ENCODE measurements at regions not wholly inside any gene's neighbourhood (a gene's known extent, or its start where the extent isn't known, plus 50 kb on each side); places are given as distances from the start of the nearest gene placed in this dataset.

GRCh38 chr20:11734431-11734830 lies 183.3 kb upstream of the BTBD3 start:
- DNase-seq (no peak), ATAC-seq (replicated peaks in 1 of 2) (no peak)
- no peaks in the 10 kb centered on the region for H3K4me1 Mint-ChIP-seq (ENCODE audit: low read depth)
- H3K36me3 Mint-ChIP-seq (ENCODE audit: insufficient read depth in 2 of 2) = peaks cover 0 to 3% of the 10 kb centered on the region in 2 donors
- H3K4me3 Mint-ChIP-seq = no peak overlapping the region
- peaks cover 6 to 14% of the 10 kb centered on the region in 2 donors for H3K9me3 Mint-ChIP-seq
- no peak overlapping the region for H3K27ac Mint-ChIP-seq
- no peaks in the 10 kb centered on the region for H3K27me3 Mint-ChIP-seq (ENCODE audit: low read depth)

GRCh38 chr20:11738852-11739251 lies 178.8 kb upstream of the BTBD3 start:
- Mint-ChIP-seq H3K36me3 (ENCODE audit: insufficient read depth in 2 of 2) (peaks cover 0 to 2% of the 10 kb centered on the region in 2 donors), H3K27me3 (ENCODE audit: low read depth) (no peaks in the 10 kb centered on the region), H3K4me1 (ENCODE audit: low read depth) (no peaks in the 10 kb centered on the region), H3K27ac (no peak overlapping the region), H3K9me3 (peaks cover 2 to 6% of the 10 kb centered on the region in 2 donors), H3K4me3 (no peak overlapping the region)
- DNase-seq (no peak), ATAC-seq (replicated peaks in 1 of 2) (no peak)

- DNase-seq (no peak), ATAC-seq (replicated peaks in 1 of 2) (no peak)
- no peaks in the 10 kb centered on the region for H3K27me3 Mint-ChIP-seq (ENCODE audit: low read depth)
- no peak overlapping the region for H3K27ac Mint-ChIP-seq
- H3K4me1 Mint-ChIP-seq (ENCODE audit: low read depth) = no peaks in the 10 kb centered on the region
- peaks cover 1 to 2% of the 10 kb centered on the region in 2 donors for H3K9me3 Mint-ChIP-seq
- peaks cover 0 to 2% of the 10 kb centered on the region in 2 donors for H3K36me3 Mint-ChIP-seq (ENCODE audit: insufficient read depth in 2 of 2)
- H3K4me3 Mint-ChIP-seq = no peak overlapping the region
These were observed 176.7 kb upstream of the BTBD3 start for GRCh38 chr20:11740975-11741374.

- Mint-ChIP-seq H3K4me3 (no peak overlapping the region), H3K9me3 (peaks cover 2 to 6% of the 10 kb centered on the region in 2 donors), H3K36me3 (ENCODE audit: insufficient read depth in 2 of 2) (peaks cover 0 to 3% of the 10 kb centered on the region in 2 donors), H3K27ac (no peak overlapping the region), H3K27me3 (ENCODE audit: low read depth) (no peaks in the 10 kb centered on the region), H3K4me1 (ENCODE audit: low read depth) (no peaks in the 10 kb centered on the region)
- no peak for ATAC-seq (replicated peaks in 1 of 2)
- DNase-seq = no peak
These were observed 172.5 kb upstream of the BTBD3 start for GRCh38 chr20:11745145-11745544.

- ATAC-seq (replicated peaks in 1 of 2) (no peak), DNase-seq (no peak)
- Mint-ChIP-seq H3K36me3 (ENCODE audit: insufficient read depth in 2 of 2) (peaks cover 0 to 2% of the 10 kb centered on the region in 2 donors), H3K27ac (no peak overlapping the region), H3K4me3 (no peak overlapping the region), H3K27me3 (ENCODE audit: low read depth) (no peaks in the 10 kb centered on the region), H3K9me3 (peaks cover 4 to 7% of the 10 kb centered on the region in 2 donors), H3K4me1 (ENCODE audit: low read depth) (no peaks in the 10 kb centered on the region)
These were observed 169.3 kb upstream of the BTBD3 start for GRCh38 chr20:11748436-11748835.

GRCh38 chr20:11752336-11752735 lies 165.4 kb upstream of the BTBD3 start:
- Mint-ChIP-seq H3K36me3 (ENCODE audit: insufficient read depth in 2 of 2) (peaks cover 0 to 2% of the 10 kb centered on the region in 2 donors), H3K9me3 (peaks cover 4 to 7% of the 10 kb centered on the region in 2 donors), H3K27ac (no peak overlapping the region), H3K4me3 (no peak overlapping the region), H3K27me3 (ENCODE audit: low read depth) (no peaks in the 10 kb centered on the region), H3K4me1 (ENCODE audit: low read depth) (no peaks in the 10 kb centered on the region)
- no peak for ATAC-seq (replicated peaks in 1 of 2)
- DNase-seq = no peak

- no peak for ATAC-seq (replicated peaks in 1 of 2)
- Mint-ChIP-seq H3K27ac (no peak overlapping the region), H3K4me1 (ENCODE audit: low read depth) (no peaks in the 10 kb centered on the region), H3K9me3 (peaks cover 7 to 8% of the 10 kb centered on the region in 2 donors), H3K36me3 (ENCODE audit: insufficient read depth in 2 of 2) (peaks cover 0 to 2% of the 10 kb centered on the region in 2 donors), H3K4me3 (no peak overlapping the region), H3K27me3 (ENCODE audit: low read depth) (no peaks in the 10 kb centered on the region)
- DNase-seq = no peak
These were observed 164.5 kb upstream of the BTBD3 start for GRCh38 chr20:11753155-11753554.

GRCh38 chr20:11754451-11754850 lies 163.2 kb upstream of the BTBD3 start:
- Mint-ChIP-seq H3K4me1 (ENCODE audit: low read depth) (no peaks in the 10 kb centered on the region), H3K9me3 (peaks cover 6 to 10% of the 10 kb centered on the region in 2 donors), H3K4me3 (no peak overlapping the region), H3K27me3 (ENCODE audit: low read depth) (no peaks in the 10 kb centered on the region), H3K36me3 (ENCODE audit: insufficient read depth in 2 of 2) (no peaks in the 10 kb centered on the region), H3K27ac (no peak overlapping the region)
- DNase-seq = no peak
- ATAC-seq (replicated peaks in 1 of 2) = no peak

- H3K27ac Mint-ChIP-seq = no peak overlapping the region
- no peak overlapping the region for H3K4me3 Mint-ChIP-seq
- no peaks in the 10 kb centered on the region for H3K36me3 Mint-ChIP-seq (ENCODE audit: insufficient read depth in 2 of 2)
- no peak for DNase-seq
- H3K27me3 Mint-ChIP-seq (ENCODE audit: low read depth) = no peaks in the 10 kb centered on the region
- H3K9me3 Mint-ChIP-seq = peaks cover 6 to 10% of the 10 kb centered on the region in 2 donors
- H3K4me1 Mint-ChIP-seq (ENCODE audit: low read depth) = no peaks in the 10 kb centered on the region
- no peak for ATAC-seq (replicated peaks in 1 of 2)
These were observed 162.4 kb upstream of the BTBD3 start for GRCh38 chr20:11755071-11755841.

GRCh38 chr20:11761497-11761896 lies 156.2 kb upstream of the BTBD3 start:
- Mint-ChIP-seq H3K9me3 (peaks cover 4 to 11% of the 10 kb centered on the region in 2 donors), H3K36me3 (ENCODE audit: insufficient read depth in 2 of 2) (no peaks in the 10 kb centered on the region), H3K4me1 (ENCODE audit: low read depth) (no peaks in the 10 kb centered on the region), H3K4me3 (no peak overlapping the region), H3K27ac (no peak overlapping the region), H3K27me3 (ENCODE audit: low read depth) (no peaks in the 10 kb centered on the region)
- ATAC-seq (replicated peaks in 1 of 2) (no peak), DNase-seq (no peak)

GRCh38 chr20:11766961-11767360 lies 150.7 kb upstream of the BTBD3 start:
- H3K9me3 Mint-ChIP-seq = peaks cover 8 to 17% of the 10 kb centered on the region in 2 donors
- H3K27me3 Mint-ChIP-seq (ENCODE audit: low read depth) = no peaks in the 10 kb centered on the region
- no peak for DNase-seq
- H3K4me3 Mint-ChIP-seq = no peak overlapping the region
- H3K27ac Mint-ChIP-seq = no peak overlapping the region
- no peaks in the 10 kb centered on the region for H3K36me3 Mint-ChIP-seq (ENCODE audit: insufficient read depth in 2 of 2)
- ATAC-seq (replicated peaks in 1 of 2) = no peak
- H3K4me1 Mint-ChIP-seq (ENCODE audit: low read depth) = no peaks in the 10 kb centered on the region

GRCh38 chr20:11769825-11770224 lies 147.9 kb upstream of the BTBD3 start:
- Mint-ChIP-seq H3K36me3 (ENCODE audit: insufficient read depth in 2 of 2) (peaks cover 2 to 3% of the 10 kb centered on the region in 2 donors), H3K9me3 (peaks cover 14 to 21% of the 10 kb centered on the region in 2 donors), H3K4me3 (no peak overlapping the region), H3K27me3 (ENCODE audit: low read depth) (no peaks in the 10 kb centered on the region), H3K27ac (no peak overlapping the region), H3K4me1 (ENCODE audit: low read depth) (no peaks in the 10 kb centered on the region)
- DNase-seq (no peak), ATAC-seq (replicated peaks in 1 of 2) (no peak)

- no peaks in the 10 kb centered on the region for H3K27me3 Mint-ChIP-seq (ENCODE audit: low read depth)
- peaks cover 14 to 21% of the 10 kb centered on the region in 2 donors for H3K9me3 Mint-ChIP-seq
- ATAC-seq (replicated peaks in 1 of 2) = no peak
- H3K4me3 Mint-ChIP-seq = no peak overlapping the region
- no peaks in the 10 kb centered on the region for H3K4me1 Mint-ChIP-seq (ENCODE audit: low read depth)
- DNase-seq = no peak
- peaks cover 2 to 3% of the 10 kb centered on the region in 2 donors for H3K36me3 Mint-ChIP-seq (ENCODE audit: insufficient read depth in 2 of 2)
- H3K27ac Mint-ChIP-seq = no peak overlapping the region
These were observed 145.4 kb upstream of the BTBD3 start for GRCh38 chr20:11772226-11772730.

- no peaks in the 10 kb centered on the region for H3K27me3 Mint-ChIP-seq (ENCODE audit: low read depth)
- H3K9me3 Mint-ChIP-seq = peaks cover 6 to 8% of the 10 kb centered on the region in 2 donors
- no peak overlapping the region for H3K4me3 Mint-ChIP-seq
- no peak for DNase-seq
- peaks cover 2 to 3% of the 10 kb centered on the region in 2 donors for H3K36me3 Mint-ChIP-seq (ENCODE audit: insufficient read depth in 2 of 2)
- ATAC-seq (replicated peaks in 1 of 2) = no peak
- peaks cover 7% of the 10 kb centered on the region for H3K4me1 Mint-ChIP-seq (ENCODE audit: low read depth)
- H3K27ac Mint-ChIP-seq = no peak overlapping the region
These were observed 141.0 kb upstream of the BTBD3 start for GRCh38 chr20:11776687-11777086.

All from activated T-cell treated with anti-CD3 and anti-CD28 coated beads, Interleukin-2, amount 50 U/mL, for 72 hours (primary cell).